ENCODE measurements at regions not wholly inside any gene's neighbourhood (a gene's known extent, or its start where the extent isn't known, plus 50 kb on each side); places are given as distances from the start of the nearest gene placed in this dataset.

DNA sequence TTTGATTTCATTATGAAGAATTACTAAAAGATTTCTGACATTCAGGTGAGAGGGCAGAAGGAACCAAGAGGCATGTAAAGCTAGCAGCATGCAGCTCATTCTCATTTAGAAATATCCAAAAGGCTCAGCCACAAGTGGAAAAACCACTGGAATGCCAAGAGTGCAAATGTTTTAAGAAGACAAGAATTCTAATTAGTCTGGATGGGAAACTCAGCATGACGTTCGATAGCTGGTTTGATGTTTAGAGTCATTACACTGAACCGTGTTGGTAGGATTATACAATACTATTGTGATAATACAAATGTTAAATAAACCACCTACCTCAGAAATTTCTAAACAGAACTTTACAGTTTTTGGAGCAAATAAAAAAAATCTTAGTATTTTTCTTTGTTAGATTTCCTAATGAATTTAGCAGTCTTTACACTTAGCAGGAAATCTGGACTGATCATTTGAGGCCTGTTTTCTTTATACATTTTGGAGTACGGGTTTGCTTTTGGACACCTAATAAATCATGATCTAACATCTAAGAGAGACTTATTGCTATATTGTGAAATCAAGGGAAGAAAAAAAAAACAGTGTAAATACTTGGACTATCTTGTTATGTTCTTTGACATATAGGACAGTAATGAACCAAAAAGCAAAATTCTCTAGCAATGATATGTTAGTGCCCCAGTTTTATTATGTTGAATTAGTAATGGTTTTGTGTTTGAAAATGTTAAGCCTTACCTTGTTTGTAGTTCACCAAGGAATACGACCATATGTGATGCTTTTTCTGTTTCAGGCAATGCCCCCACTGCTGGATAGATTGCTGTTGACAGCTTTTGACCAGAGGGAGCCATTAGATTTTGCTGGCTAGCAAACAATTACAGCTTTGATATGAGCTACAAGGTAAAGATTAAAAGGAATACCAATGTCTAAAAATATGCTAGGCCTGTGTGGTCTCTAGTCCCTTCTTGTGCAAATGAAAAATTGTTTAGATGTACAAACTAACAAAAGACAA, 354.1 kb upstream of the SEMA3A start:
- TF ChIP-seq, protein P1, sequence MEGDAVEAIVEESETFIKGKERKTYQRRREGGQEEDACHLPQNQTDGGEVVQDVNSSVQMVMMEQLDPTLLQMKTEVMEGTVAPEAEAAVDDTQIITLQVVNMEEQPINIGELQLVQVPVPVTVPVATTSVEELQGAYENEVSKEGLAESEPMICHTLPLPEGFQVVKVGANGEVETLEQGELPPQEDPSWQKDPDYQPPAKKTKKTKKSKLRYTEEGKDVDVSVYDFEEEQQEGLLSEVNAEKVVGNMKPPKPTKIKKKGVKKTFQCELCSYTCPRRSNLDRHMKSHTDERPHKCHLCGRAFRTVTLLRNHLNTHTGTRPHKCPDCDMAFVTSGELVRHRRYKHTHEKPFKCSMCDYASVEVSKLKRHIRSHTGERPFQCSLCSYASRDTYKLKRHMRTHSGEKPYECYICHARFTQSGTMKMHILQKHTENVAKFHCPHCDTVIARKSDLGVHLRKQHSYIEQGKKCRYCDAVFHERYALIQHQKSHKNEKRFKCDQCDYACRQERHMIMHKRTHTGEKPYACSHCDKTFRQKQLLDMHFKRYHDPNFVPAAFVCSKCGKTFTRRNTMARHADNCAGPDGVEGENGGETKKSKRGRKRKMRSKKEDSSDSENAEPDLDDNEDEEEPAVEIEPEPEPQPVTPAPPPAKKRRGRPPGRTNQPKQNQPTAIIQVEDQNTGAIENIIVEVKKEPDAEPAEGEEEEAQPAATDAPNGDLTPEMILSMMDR (IDR thresholded peaks at IDR 0.05) = no peak
- no peak for TF ChIP-seq POLR2A (IDR thresholded peaks at IDR 0.05)

All from ovary (tissue), 3 donors.